Transverse colon (tissue), 4 donors: ENCODE measurements at regions not wholly inside any gene's neighbourhood (a gene's known extent, or its start where the extent isn't known, plus 50 kb on each side); places are given as distances from the start of the nearest gene placed in this dataset.

Experiments used
- DNase-seq: peaks from one replicate; pipeline ENCODE4 v3.0.0-alpha.2; 2019
- H3K27ac ChIP-seq, 4 donors: fragments of 200-600 bp; sonication (generic); 2 replicates each; pipeline ENCODE4 v1.5.1; 2016 to 2018; ENCODE audit warnings: inconsistent platforms in 4 of 4
- H3K27me3 ChIP-seq: fragments of 200-600 bp; sonication (generic); 2 replicates; pipeline ENCODE4 v1.5.1; 2017; ENCODE audit warnings: inconsistent platforms
- H3K36me3 ChIP-seq, 4 donors: fragments of 200-600 bp; sonication (generic); 2 replicates each; pipeline ENCODE4 v1.5.1; 2017 to 2019; ENCODE audit warnings: inconsistent platforms in 4 of 4
- H3K4me1 ChIP-seq, 4 donors: fragments of 200-600 bp; sonication (generic); 2 replicates each; pipeline ENCODE4 v1.5.1; 2017 to 2020; ENCODE audit warnings: inconsistent platforms in 4 of 4
- H3K4me3 ChIP-seq, 4 donors: fragments of 200-600 bp; sonication (generic); 1 replicate in 1 of 4; 2 replicates in 3 of 4; pipeline versions ENCODE4 v1.5.1 to v1.6.1; 2017 to 2019; ENCODE audit warnings: inconsistent platforms in 4 of 4
- H3K9me3 ChIP-seq, 2 donors: fragments of 200-600 bp; sonication (generic); 2 replicates each; pipeline ENCODE4 v1.5.1; 2017 to 2019; ENCODE audit warnings: inconsistent platforms in 2 of 2
- EP300 ChIP-seq: sonication (generic); formaldehyde crosslinking; IDR thresholded peaks from one replicate; pipeline ENCODE4 v1.6.1; 2017; ENCODE audit warnings: antibody characterized with exemption, low read depth
- POLR2A ChIP-seq: fragments of 450-650 bp; IDR thresholded peaks from one replicate; pipeline ENCODE4 v1.6.1; 2016; ENCODE audit warnings: antibody characterized with exemption, mild to moderate bottlenecking, moderate library complexity
- POLR2AphosphoS5 ChIP-seq, 3 donors: sonication (generic); formaldehyde crosslinking; IDR thresholded peaks; one replicate each; pipeline ENCODE4 v1.6.1; 2016; ENCODE audit warnings: antibody characterized with exemption in 3 of 3
- WGBS, 2 donors: methylation state at CpG; one replicate each; pipeline ENCODE4 v1.1.5; 2018; ENCODE audit warnings: low coverage in 1 of 2; 5-methylcytosine and 5-hydroxymethylcytosine counted together
- in situ Hi-C, 4 donors: fragments of 200-750 bp; cut with MboI; loops; one replicate each; pipeline versions ENCODE4 v1.15.0 to v1.15.1; 2017; ENCODE audit warnings: low sequenced_read_pairs in 3 of 4, low pct_ligation_motif_present in 1 of 4, low pct_unique_long_range_greater_than_20kb in 1 of 4
- intact Hi-C: fragments of 100-400 bp; cut with DNase I; formaldehyde crosslinking; loops from one replicate; pipeline ENCODE4 v1.15.1; 2023; ENCODE audit warnings: low total_unique reads
- TF ChIP-seq, protein P1 (sequence below), 5 experiments: fragments of 200-600 bp in 3 of 5; fragments of 450-650 bp in 2 of 5; sonication (generic) in 3 of 5; IDR thresholded peaks; 1 replicate in 2 of 5; 2 replicates in 3 of 5; pipeline ENCODE4 v1.5.1; 2016 to 2017; ENCODE audit warnings: antibody characterized with exemption in 5 of 5, inconsistent platforms in 3 of 5, mild to moderate bottlenecking in 2 of 5, moderate library complexity in 1 of 5

DNA sequence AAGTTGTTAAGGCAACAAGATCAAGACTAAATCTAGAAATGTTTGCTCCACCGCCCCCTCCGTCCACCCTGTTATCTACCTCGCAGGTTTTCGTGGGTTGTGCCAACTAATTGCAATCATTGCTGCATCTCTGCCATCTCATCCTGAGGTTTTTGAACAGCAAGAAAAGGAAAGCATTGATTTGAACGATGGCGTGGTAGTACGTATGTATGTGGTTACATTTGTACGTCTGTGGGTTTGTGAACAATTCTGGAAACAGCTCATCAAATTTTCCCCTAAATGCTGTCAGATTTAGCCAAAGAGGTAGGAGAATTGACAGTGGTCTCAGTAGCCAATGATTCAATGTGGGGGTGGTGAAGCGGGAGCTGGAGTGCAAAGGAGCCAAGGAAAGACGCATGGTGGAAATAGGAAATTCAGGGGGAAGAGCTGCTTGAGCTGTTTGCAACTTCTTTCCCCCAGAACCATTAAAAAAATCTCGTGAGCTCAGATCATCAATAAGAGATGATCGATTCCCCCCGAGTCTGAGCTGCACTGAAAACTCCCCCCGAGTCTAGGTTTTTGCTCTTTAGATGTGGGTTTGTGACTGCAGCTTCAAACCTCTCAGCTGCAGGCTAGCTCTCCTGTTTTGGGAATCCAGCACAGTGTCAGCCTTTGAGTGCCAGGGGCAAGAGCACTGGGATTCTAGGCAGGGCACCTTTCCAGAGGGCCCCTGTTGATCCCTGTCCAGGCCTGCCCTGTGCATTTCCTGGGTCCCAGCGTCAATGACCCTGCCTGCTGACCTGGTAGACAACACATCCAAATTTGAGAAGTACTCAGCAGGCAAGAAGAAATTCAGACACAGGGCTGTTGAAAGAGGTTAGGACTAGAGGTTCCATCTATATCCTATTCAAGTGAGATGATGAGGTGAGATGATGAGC is 72.6 kb upstream of the LY86 start:
- in situ Hi-C loops, result no loop called here
- H3K4me3 ChIP-seq, result no peak overlapping the region
- TF ChIP-seq, protein P1, sequence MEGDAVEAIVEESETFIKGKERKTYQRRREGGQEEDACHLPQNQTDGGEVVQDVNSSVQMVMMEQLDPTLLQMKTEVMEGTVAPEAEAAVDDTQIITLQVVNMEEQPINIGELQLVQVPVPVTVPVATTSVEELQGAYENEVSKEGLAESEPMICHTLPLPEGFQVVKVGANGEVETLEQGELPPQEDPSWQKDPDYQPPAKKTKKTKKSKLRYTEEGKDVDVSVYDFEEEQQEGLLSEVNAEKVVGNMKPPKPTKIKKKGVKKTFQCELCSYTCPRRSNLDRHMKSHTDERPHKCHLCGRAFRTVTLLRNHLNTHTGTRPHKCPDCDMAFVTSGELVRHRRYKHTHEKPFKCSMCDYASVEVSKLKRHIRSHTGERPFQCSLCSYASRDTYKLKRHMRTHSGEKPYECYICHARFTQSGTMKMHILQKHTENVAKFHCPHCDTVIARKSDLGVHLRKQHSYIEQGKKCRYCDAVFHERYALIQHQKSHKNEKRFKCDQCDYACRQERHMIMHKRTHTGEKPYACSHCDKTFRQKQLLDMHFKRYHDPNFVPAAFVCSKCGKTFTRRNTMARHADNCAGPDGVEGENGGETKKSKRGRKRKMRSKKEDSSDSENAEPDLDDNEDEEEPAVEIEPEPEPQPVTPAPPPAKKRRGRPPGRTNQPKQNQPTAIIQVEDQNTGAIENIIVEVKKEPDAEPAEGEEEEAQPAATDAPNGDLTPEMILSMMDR (IDR thresholded peaks at IDR 0.05), result no peak
- no peak for TF ChIP-seq POLR2AphosphoS5 (IDR thresholded peaks at IDR 0.05)
- no peak for TF ChIP-seq EP300
- no peak for TF ChIP-seq POLR2A
- H3K27ac ChIP-seq, result no peak overlapping the region
- H3K9me3 ChIP-seq, result no peaks in the 10 kb centered on the region
- peaks cover 18% of the 10 kb centered on the region for H3K27me3 ChIP-seq
- no peaks in the 10 kb centered on the region for H3K4me1 ChIP-seq
- no peaks in the 10 kb centered on the region for H3K36me3 ChIP-seq
- DNase-seq, result no peak
- intact Hi-C loops, result no loop called here
- 65 to 84% methylated on average over 9 to 15 of the region's 15 CpGs for WGBS, 2 donors

DNA sequence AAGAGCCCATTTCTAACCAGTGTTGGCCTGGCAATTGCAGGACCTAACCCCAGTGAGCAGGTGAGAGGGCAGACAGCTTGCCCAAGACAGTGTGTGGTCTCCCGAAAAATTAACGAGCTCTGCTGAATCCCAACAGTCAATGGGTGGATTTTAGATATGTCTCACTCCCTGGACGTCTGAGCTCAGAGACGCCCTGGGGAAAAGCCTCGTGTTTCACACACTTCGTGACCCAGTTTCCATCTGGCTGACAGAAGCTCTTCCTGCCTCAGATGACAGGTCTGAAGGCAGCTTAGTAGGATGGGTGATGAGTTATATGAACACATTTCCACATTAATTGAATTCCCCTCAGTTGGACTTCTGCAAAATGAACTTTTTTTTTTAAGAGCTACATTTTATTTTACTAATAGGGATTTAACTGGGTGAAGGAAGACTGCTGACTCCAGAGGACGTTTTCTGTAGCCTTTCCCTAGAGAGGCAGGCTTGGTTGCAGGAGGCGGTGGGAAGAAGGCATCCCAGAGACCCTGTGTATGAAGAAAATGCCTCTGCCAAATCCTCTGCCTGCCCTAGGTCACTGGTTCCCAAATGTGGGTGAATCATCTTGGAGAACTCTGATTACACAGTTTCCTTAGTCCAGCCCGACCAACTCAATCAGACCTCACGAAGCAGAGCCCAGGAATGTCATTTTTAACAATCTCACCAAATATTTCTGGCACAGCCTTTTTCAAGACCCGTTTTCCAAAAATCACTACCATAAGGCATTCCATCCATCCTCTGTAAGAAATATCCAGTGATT is 71.7 kb upstream of the LY86 start:
- no peak for TF ChIP-seq POLR2AphosphoS5 (IDR thresholded peaks at IDR 0.05)
- no peak for TF ChIP-seq POLR2A
- TF ChIP-seq, protein P1 (IDR thresholded peaks at IDR 0.05), result no peak
- no peak for TF ChIP-seq EP300
- Histone ChIP-seq H3K27ac (no peak overlapping the region), H3K36me3 (no peaks in the 10 kb centered on the region), H3K9me3 (no peaks in the 10 kb centered on the region), H3K4me3 (no peak overlapping the region), H3K27me3 (peaks cover 18% of the 10 kb centered on the region), H3K4me1 (no peaks in the 10 kb centered on the region)
- intact Hi-C loops, result no loop called here
- in situ Hi-C loops, result no loop called here
- 67 to 68% methylated on average over 3 to 11 of the region's 11 CpGs for WGBS, 2 donors
- no peak for DNase-seq

DNA sequence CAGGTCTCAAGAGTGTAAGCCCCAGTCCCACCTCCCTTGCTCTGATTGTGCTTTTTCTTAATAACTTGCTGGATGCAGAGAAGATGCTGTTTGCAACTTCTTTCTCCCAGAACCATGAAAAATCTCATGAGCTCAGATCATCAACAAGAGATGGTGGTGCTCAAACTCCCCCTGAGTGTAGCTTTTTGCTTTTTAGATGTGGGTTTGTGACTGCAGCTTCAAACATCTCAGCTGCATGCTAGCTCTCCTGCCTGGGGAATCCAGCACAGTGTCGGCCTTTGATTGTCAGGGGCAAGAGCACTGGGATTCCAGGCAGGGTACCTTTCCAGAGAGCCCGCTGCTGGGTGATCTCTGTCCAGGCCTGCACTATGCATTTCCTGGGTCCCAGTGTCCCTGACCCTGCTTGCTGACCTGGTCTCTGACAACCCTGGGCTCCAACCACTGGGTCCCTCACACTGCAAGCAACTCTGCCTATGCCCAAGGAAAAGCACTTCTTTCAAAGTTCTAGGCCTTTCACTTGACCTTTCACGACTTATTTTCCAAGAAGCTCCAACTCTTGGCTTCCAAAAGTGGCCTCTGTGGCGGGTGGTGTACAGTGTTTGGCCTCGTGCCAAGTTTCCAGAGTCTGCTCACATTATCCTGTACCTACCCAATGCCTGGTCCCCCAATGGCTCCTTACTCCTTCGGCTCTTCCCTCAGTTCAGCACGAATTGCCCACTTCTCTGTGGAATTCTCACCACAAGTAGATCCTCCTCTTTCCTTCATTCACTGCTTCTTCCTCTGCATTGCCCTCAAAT is 69.7 kb upstream of the LY86 start:
- TF ChIP-seq EP300, result no peak
- TF ChIP-seq POLR2AphosphoS5 (IDR thresholded peaks at IDR 0.05), result no peak
- TF ChIP-seq, protein P1 (IDR thresholded peaks at IDR 0.05), result no peak
- TF ChIP-seq POLR2A, result no peak
- Histone ChIP-seq H3K27me3 (peaks cover 23% of the 10 kb centered on the region), H3K27ac (no peak overlapping the region), H3K4me3 (no peak overlapping the region), H3K9me3 (no peaks in the 10 kb centered on the region), H3K36me3 (no peaks in the 10 kb centered on the region), H3K4me1 (no peaks in the 10 kb centered on the region)
- intact Hi-C loops (no loop called here), in situ Hi-C loops (no loop called here)
- 50 to 87% methylated on average over 3 to 7 of the region's 7 CpGs for WGBS, 2 donors
- no peak for DNase-seq
